Stomach (tissue), 4 donors: ENCODE measurements at regions not wholly inside any gene's neighbourhood (a gene's known extent, or its start where the extent isn't known, plus 50 kb on each side); places are given as distances from the start of the nearest gene placed in this dataset.

Source experiments
- POLR2A ChIP-seq, 4 donors: fragments of 450-650 bp; IDR thresholded peaks; one replicate each; pipeline ENCODE4 v1.6.1; 2016; ENCODE audit warnings: antibody characterized with exemption in 4 of 4, control low read depth in 2 of 4, mild to moderate bottlenecking in 1 of 4, moderate library complexity in 1 of 4
- POLR2AphosphoS5 ChIP-seq, 3 donors: sonication (generic); formaldehyde crosslinking; IDR thresholded peaks; one replicate each; pipeline ENCODE4 v1.6.1; 2016; ENCODE audit warnings: antibody characterized with exemption in 3 of 3
- TF ChIP-seq, protein P1 (sequence below), 7 experiments: fragments of 450-650 bp in 4 of 7; fragments of 200-600 bp in 3 of 7; sonication (generic) in 3 of 7; IDR thresholded peaks; one replicate each; pipeline ENCODE4 v1.5.1; 2016 to 2019; ENCODE audit warnings: antibody characterized with exemption in 7 of 7, control low read depth in 2 of 7, mild to moderate bottlenecking in 1 of 7

DNA sequence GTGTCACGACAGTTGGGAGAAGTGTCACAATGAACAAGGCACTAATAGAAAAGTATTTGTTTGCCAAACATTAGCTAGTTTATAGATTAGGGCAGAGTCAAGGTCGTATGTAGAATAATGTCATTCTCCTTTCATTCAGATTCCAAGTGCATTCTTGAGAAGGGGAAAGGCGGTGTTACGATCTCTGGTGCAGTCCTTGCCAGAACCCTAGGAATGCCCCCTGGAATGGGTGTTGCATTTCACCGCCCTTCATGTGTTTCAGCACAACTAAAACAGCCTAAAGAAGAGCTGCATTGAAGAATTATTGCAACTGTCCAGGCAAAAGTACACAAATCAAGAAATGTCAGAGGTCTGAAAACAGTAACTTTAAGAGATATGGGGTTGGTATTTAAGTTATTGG, 721.0 kb upstream of the WWC1 start:
- no peak for TF ChIP-seq POLR2A (IDR thresholded peaks at IDR 0.05)
- TF ChIP-seq, protein P1, sequence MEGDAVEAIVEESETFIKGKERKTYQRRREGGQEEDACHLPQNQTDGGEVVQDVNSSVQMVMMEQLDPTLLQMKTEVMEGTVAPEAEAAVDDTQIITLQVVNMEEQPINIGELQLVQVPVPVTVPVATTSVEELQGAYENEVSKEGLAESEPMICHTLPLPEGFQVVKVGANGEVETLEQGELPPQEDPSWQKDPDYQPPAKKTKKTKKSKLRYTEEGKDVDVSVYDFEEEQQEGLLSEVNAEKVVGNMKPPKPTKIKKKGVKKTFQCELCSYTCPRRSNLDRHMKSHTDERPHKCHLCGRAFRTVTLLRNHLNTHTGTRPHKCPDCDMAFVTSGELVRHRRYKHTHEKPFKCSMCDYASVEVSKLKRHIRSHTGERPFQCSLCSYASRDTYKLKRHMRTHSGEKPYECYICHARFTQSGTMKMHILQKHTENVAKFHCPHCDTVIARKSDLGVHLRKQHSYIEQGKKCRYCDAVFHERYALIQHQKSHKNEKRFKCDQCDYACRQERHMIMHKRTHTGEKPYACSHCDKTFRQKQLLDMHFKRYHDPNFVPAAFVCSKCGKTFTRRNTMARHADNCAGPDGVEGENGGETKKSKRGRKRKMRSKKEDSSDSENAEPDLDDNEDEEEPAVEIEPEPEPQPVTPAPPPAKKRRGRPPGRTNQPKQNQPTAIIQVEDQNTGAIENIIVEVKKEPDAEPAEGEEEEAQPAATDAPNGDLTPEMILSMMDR (IDR thresholded peaks at IDR 0.05): no peak
- no peak for TF ChIP-seq POLR2AphosphoS5 (IDR thresholded peaks at IDR 0.05)
